ENCODE measurements at regions not wholly inside any gene's neighbourhood (a gene's known extent, or its start where the extent isn't known, plus 50 kb on each side); places are given as distances from the start of the nearest gene placed in this dataset.
"Not testable (repeated sequence)": the region's sequence is repeated elsewhere in the genome, so short reads cannot be mapped to it uniquely, and the experiment has no call there.

DNA sequence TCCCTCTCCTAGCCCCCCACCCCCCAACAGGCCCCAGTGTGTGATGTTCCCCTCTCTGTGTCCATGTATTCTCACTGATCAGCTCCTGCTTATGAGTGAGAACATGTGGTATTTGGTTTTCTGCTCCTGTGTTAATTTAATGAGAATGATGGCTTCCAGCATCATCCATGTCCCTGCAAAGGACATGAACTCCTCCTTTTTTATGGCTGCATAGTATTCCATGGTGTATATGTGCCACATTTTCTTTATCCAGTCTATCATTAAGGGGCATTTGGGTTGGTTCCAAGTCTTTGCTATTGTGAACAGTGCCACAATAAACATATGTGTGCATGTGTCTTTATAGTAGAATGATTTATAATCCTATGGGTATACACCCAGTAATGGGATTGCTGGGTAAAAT, 74.0 kb upstream of the ADRB2 start:
- TF ChIP-seq, protein P1, sequence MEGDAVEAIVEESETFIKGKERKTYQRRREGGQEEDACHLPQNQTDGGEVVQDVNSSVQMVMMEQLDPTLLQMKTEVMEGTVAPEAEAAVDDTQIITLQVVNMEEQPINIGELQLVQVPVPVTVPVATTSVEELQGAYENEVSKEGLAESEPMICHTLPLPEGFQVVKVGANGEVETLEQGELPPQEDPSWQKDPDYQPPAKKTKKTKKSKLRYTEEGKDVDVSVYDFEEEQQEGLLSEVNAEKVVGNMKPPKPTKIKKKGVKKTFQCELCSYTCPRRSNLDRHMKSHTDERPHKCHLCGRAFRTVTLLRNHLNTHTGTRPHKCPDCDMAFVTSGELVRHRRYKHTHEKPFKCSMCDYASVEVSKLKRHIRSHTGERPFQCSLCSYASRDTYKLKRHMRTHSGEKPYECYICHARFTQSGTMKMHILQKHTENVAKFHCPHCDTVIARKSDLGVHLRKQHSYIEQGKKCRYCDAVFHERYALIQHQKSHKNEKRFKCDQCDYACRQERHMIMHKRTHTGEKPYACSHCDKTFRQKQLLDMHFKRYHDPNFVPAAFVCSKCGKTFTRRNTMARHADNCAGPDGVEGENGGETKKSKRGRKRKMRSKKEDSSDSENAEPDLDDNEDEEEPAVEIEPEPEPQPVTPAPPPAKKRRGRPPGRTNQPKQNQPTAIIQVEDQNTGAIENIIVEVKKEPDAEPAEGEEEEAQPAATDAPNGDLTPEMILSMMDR (IDR thresholded peaks at IDR 0.05 in 4 of 5, conservative IDR thresholded peaks at IDR 0.05 in 1 of 5) = not testable (repeated sequence)
- not testable (repeated sequence) for TF ChIP-seq POLR2A (IDR thresholded peaks at IDR 0.05)

All from gastrocnemius medialis (tissue), 4 donors.